ENCODE measurements at regions not wholly inside any gene's neighbourhood (a gene's known extent, or its start where the extent isn't known, plus 50 kb on each side); places are given as distances from the start of the nearest gene placed in this dataset.

DNA sequence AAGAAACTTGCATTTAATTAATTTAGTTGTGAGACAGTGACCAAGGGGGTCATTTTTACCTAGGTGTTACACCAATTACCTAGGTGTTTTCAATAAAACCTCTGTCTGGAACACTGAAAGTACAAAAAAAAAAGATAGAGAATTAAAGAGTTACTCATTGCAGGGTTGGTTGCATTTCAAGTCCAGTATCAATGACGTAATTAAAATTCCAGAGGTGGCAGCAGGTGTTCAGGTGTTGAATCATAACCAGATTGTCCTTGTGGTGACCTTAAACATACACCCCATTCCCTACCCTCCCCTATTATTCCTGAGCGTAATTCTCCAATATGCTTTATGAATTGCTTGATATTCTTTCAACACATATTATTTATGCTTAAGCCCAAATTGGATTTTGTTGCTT, 352.0 kb upstream of the SLC8A1 start:
- no peak for DNase-seq (ENCODE audit: low spot score)

DNA sequence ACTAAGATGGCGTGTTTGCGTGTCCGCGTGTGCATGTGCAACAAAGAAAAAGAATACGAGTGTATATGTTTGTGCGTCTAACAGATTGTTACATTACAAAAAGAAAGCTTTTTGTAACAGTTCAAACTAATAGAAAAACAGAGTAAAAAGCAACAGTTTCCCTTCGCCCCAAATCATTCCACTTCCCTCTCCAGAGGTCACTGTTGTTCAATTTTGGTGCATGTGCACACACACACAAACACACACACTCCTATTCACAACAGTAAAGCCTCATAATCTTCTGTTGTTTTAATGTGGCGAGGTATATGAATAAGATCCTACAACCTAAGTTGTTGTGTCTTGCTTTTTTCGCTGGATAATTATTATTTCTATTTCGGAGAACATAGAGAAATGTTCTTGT, 357.3 kb upstream of the SLC8A1 start:
- DNase-seq (ENCODE audit: low spot score) = no peak

DNA sequence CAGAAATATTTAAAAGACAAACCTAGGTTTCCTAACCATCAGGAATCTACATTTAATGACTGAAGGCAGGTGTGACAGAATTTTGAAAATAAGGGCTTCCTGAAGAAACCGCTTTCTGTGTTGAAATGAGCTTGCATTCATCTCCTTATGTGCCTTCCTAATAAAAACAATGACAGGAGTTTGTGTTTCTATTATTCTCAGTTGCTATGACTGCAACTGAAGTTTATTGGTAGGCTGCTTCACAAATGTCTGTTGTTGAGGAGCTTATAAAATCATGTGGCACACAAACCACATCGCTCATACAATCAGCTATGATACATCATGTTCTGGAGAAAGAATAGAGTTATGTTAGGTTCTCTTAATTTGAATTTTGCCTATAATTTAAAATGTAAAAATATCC, 362.7 kb upstream of the SLC8A1 start:
- DNase-seq (ENCODE audit: low spot score) = no peak

- no peak for DNase-seq (ENCODE audit: low spot score)
Observed at GRCh38 chr2:40820319-40820718, 368.4 kb upstream of the SLC8A1 start.

DNA sequence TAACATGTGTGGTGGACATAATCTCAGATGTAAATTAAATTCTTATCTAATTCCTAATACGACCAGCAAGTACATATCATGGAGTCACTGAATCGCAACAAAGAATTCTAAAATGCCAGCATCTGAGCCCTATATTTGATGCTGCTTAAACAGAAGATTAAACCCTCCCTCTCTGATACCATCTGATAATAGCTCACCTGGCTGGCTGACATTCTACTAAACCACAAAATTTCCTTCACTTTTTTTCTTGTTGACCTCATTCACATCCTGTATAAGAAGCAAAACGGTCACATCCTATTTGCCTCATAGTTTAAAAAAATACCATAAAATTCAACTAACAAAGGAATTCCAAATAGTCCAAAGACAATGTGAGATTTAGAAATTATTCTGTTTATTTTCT, 371.6 kb upstream of the SLC8A1 start:
- no peak for DNase-seq (ENCODE audit: low spot score)

GRCh38 chr2:40824278-40824677, 372.4 kb upstream of the SLC8A1 start:
- no peak for DNase-seq (ENCODE audit: low spot score)

- no peak for DNase-seq (ENCODE audit: low spot score)
Observed at GRCh38 chr2:40827392-40827791, 375.5 kb upstream of the SLC8A1 start.

GRCh38 chr2:40831321-40831873, 379.5 kb upstream of the SLC8A1 start:
- DNase-seq (ENCODE audit: low spot score) = no peak

DNA sequence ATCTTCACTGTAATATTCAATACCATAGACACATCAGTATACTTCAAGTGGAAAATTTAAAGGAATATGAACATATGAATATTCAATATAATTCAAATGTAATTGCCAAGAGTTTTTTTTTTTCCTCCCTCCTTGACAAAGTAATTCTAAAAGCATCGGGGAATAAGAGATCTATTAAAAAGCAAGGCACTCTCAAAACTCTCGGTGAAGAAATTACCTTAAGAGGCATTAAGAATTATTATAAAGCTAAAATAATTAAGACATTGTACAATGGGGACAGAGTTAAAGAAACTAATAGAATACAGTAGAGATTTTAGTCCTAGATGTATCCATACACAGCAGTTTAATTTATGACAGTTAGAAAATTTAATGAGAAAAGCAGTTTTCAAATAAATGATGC, 390.0 kb upstream of the SLC8A1 start:
- DNase-seq (ENCODE audit: low spot score) = no peak

GRCh38 chr2:40844353-40845277, 392.7 kb upstream of the SLC8A1 start:
- peak; percentile 28 for DNase-seq (ENCODE audit: low spot score)

GRCh38 chr2:40851661-40852060, 399.8 kb upstream of the SLC8A1 start:
- DNase-seq (ENCODE audit: low spot score) = no peak

DNA sequence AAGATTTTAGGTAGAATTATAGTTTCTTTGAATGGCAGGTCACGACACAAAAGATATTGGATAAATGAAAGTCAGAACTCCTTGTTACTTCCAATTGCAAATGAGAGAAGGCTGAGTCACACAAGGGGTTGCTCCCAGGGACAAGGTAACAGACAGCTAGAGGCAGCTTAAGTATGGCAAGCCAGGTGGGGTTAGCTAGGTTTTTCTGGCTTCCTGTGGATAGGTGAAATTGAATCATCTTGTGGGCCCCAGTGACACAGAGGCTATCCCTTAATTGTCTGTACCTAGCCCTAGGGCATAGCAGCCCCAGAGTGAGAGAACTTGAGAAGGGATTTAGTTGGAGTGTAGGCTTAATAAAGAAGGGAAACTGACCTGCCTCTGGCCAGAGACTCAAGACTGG, 407.7 kb upstream of the SLC8A1 start:
- DNase-seq (ENCODE audit: low spot score) = peak; percentile 4

DNA sequence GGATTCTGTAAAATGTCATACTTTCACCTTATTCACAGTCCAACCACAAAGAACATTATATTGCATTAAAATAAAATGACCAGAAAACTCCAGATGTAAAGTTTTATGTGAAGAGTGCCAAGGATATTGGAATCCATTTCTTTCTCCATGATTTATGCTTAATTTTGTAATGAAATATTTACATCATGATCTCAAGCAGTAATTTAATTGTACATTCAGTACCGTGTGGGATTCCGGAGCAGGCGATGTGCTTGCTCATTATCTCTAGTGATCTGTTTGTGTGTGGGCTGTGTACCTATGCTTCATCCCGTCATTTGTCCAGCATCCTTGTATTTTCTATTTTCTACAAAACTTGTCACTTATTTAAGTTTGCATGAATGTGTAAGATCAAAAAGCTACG, 415.9 kb upstream of the SLC8A1 start:
- no peak for DNase-seq (ENCODE audit: low spot score)

DNA sequence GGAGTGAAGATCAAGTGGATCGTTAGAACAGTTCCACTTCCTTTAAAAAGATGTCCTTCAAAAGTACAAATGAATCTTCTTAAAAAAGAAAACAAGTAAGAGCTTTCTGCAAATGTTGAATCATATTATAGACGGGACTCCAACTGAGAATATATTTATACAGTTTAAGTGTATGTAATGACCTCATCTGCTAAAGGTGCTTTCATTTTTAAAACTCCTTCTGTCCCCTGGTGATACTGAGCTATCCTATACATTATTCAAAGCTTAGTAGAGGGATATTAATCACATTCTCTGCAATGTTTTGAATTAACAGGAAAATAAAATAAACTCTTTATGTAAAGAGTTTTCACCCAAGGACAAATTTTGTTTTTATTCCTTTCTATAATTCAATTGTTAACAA, 420.7 kb upstream of the SLC8A1 start:
- no peak for DNase-seq (ENCODE audit: low spot score)

- no peak for DNase-seq (ENCODE audit: low spot score)
Observed at GRCh38 chr2:40874380-40874779, 422.5 kb upstream of the SLC8A1 start.

DNA sequence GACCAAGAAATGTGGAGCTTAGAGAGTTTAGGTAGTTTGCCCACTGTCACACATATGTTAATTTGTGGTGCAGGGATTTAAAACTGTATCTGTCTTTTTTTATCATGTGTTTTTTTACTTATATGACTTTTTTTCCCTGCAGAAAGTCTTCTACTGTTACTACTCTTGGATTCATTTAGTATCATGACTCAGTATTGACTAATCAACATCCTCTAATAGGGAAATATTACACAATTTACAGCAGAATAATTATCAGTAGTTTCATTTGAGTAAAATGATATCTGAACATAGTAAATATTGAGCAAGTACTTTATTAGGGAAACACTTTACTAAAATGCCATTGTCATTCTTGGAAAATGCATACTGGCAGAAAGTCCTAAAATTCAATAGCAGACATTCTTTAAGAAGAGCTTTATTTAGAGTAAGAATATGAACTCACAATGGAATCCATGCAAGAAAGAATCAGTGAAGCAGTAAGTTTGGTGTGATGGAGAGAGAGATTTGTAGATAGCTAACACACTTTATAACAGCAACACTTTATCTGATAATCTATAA, 425.9 kb upstream of the SLC8A1 start:
- DNase-seq (ENCODE audit: low spot score) = no peak

DNA sequence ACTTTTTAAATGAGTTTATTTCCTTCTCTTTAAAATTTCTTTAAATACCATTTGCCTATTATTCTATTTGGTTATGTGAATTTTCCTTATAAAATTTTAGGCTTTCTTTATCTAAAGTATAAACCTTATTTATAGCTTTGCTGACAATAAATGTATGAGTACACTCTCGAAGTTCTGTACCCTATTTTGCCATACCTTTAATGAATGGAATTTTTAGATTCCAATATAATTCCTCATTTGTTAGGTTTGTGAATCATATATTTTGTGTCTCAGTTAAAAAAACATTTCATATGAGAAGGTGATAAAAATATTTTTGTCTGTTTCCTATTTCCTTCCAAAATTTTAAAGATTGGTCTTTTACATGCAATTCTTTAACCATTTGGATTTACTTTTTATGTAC, 427.4 kb upstream of the SLC8A1 start:
- DNase-seq (ENCODE audit: low spot score) = no peak

DNA sequence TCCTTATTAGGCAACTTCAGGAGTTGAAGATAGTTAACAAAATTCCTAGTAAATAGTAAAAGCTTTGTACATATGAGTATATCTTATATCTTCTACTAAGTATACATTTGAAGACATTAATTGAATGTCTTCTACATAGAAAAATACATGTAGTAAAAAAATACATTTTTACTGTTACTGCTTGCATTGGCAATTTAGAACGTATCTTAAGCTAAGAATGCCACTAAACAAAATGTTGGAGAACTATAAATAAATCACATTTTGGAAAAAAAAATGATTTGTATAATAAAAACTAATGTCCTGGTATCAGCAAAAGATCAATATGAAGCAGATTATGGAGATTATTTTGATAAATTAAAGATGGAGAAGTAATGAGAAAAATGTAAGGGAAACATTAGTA, 434.2 kb upstream of the SLC8A1 start:
- DNase-seq (ENCODE audit: low spot score) = no peak

DNA sequence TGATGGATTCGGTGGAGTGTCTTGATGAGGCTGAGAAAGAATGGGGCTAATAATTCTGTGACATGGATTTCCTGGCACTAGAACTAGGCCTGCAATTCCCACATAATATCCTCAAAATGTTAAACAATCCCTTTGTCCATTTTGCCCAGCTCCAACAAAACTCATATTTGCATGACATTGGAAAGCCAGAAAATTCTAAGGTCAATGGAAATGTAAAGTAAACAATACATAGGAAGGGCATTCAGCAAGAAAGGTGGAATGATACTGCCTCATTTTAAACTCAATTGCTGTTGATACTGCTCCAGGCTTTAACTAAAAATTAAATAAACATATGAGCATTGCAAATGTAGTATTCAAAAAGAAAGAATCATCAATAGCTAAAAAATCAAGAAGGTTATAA, 434.8 kb upstream of the SLC8A1 start:
- no peak for DNase-seq (ENCODE audit: low spot score)

GRCh38 chr2:40896358-40896757, 444.5 kb upstream of the SLC8A1 start:
- no peak for DNase-seq (ENCODE audit: low spot score)

DNA sequence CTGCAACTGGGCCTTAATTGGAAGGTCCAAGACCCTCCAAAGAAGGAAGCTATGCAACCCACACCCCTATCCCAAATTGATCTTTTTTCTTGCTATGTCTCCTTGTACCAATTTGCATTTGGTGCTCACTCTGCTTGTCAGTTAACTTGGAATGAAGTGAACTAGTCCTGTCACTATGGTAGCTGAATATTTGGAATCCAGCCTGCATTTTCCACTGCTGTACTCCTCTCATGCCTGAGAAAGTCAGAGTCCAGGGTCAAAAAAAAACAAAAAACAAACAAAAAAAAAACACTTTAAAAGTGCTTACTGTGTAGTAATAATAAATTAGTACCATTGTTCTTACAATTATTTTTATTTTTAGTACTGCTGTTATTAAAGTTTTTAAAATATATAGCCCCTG, 462.8 kb upstream of the SLC8A1 start:
- no peak for DNase-seq (ENCODE audit: low spot score)

- no peak for DNase-seq (ENCODE audit: low spot score)
Observed at GRCh38 chr2:40915651-40916050, 463.8 kb upstream of the SLC8A1 start.

- peak; percentile 8 for DNase-seq (ENCODE audit: low spot score)
Observed at GRCh38 chr2:40935349-40935748, 483.5 kb upstream of the SLC8A1 start.

- no peak for DNase-seq (ENCODE audit: low spot score)
Observed at GRCh38 chr2:40937284-40937683, 485.4 kb upstream of the SLC8A1 start.
